Liver (tissue), 8 donors: ENCODE measurements at regions not wholly inside any gene's neighbourhood (a gene's known extent, or its start where the extent isn't known, plus 50 kb on each side); places are given as distances from the start of the nearest gene placed in this dataset.
"Not testable (repeated sequence)": the region's sequence is repeated elsewhere in the genome, so short reads cannot be mapped to it uniquely, and the experiment has no call there.

ENCODE experiments used
- DNase-seq: peaks from one replicate; pipeline ENCODE4 v3.0.0-alpha.2; 2017; ENCODE audit warnings: low spot score
- H3K27ac ChIP-seq, 2 donors: one replicate each; pipeline ENCODE4 v1.7.0; 2013; ENCODE audit warnings: inconsistent platforms in 2 of 2, low read length in 2 of 2, control low read depth in 1 of 2, low read depth in 1 of 2, mild to moderate bottlenecking in 1 of 2
- H3K27me3 ChIP-seq, 4 donors: one replicate each; pipeline versions ENCODE4 v1.6.1 to v1.7.0; 2013; ENCODE audit warnings: low read length in 3 of 4, inconsistent platforms in 1 of 4, mild to moderate bottlenecking in 1 of 4, moderate library complexity in 1 of 4; ENCODE audit not compliant: control insufficient read depth in 4 of 4, insufficient read depth in 4 of 4
- H3K36me3 ChIP-seq, 4 donors: one replicate each; pipeline versions ENCODE4 v1.6.1 to v1.7.0; 2013; ENCODE audit warnings: low read length in 3 of 4, mild to moderate bottlenecking in 3 of 4, low read depth in 1 of 4, moderate library complexity in 1 of 4; ENCODE audit not compliant: control insufficient read depth in 4 of 4, insufficient read depth in 3 of 4
- H3K4me1 ChIP-seq, 4 donors: one replicate each; pipeline versions ENCODE4 v1.6.1 to v1.7.0; 2013; ENCODE audit warnings: low read length in 3 of 4, mild to moderate bottlenecking in 3 of 4, moderate library complexity in 1 of 4; ENCODE audit not compliant: control insufficient read depth in 4 of 4, insufficient read depth in 4 of 4
- H3K4me3 ChIP-seq, 3 donors: one replicate each; pipeline versions ENCODE4 v1.6.1 to v1.7.0; 2013; ENCODE audit warnings: low read length in 3 of 3, control low read depth in 1 of 3, low read depth in 1 of 3, mild to moderate bottlenecking in 1 of 3
- H3K9ac ChIP-seq, 2 donors: one replicate each; pipeline ENCODE4 v1.7.0; 2013; ENCODE audit warnings: low read length in 2 of 2, mild to moderate bottlenecking in 2 of 2, moderate library complexity in 2 of 2, control low read depth in 1 of 2, low read depth in 1 of 2
- H3K9me3 ChIP-seq, 4 donors: one replicate each; pipeline versions ENCODE4 v1.6.1 to v1.7.0; 2013; ENCODE audit warnings: low read length in 3 of 4; ENCODE audit not compliant: control insufficient read depth in 4 of 4
- ATF3 ChIP-seq: IDR thresholded peaks from 2 replicates; pipeline ENCODE4 v1.6.1; 2016; ENCODE audit warnings: antibody characterized with exemption
- CTCF ChIP-seq: fragments of 150-350 bp; IDR thresholded peaks from 2 replicates; pipeline ENCODE4 v1.5.1; 2017; ENCODE audit warnings: improper control_type of control experiment, low read depth, low read length; ENCODE audit not compliant: missing input control
- EGR1 ChIP-seq, 2 donors: IDR thresholded peaks; 2 replicates each; pipeline ENCODE4 v1.6.1; 2016 to 2018; ENCODE audit warnings: antibody characterized with exemption in 2 of 2, low read depth in 2 of 2
- FOXA1 ChIP-seq: IDR thresholded peaks from 2 replicates; pipeline ENCODE4 v1.6.1; 2016; ENCODE audit warnings: antibody characterized with exemption
- FOXA2 ChIP-seq: IDR thresholded peaks from 2 replicates; pipeline ENCODE4 v1.6.1; 2016; ENCODE audit warnings: antibody characterized with exemption
- GABPA ChIP-seq, 2 donors: IDR thresholded peaks in 1 of 2; conservative IDR thresholded peaks in 1 of 2; 2 replicates each; pipeline ENCODE4 v1.6.1; 2016; ENCODE audit warnings: antibody characterized with exemption in 2 of 2, mild to moderate bottlenecking in 1 of 2, moderate library complexity in 1 of 2
- HNF4A ChIP-seq, 2 donors: conservative IDR thresholded peaks; 2 replicates each; pipeline ENCODE4 v1.6.1; 2016; ENCODE audit warnings: antibody characterized with exemption in 2 of 2, mild to moderate bottlenecking in 2 of 2
- HNF4G ChIP-seq: IDR thresholded peaks from 2 replicates; pipeline ENCODE4 v1.6.1; 2016; ENCODE audit warnings: antibody characterized with exemption
- JUND ChIP-seq, 2 donors: IDR thresholded peaks; 2 replicates each; pipeline ENCODE4 v1.6.1; 2016; ENCODE audit warnings: antibody characterized with exemption in 2 of 2
- MAX ChIP-seq: IDR thresholded peaks from 2 replicates; pipeline ENCODE4 v1.6.1; 2016; ENCODE audit warnings: antibody characterized with exemption
- NR2F2 ChIP-seq: IDR thresholded peaks from 2 replicates; pipeline ENCODE4 v1.6.1; 2016; ENCODE audit warnings: antibody characterized with exemption
- RAD21 ChIP-seq, 2 donors: IDR thresholded peaks; 2 replicates each; pipeline ENCODE4 v1.6.1; 2016; ENCODE audit warnings: antibody characterized with exemption in 2 of 2, mild to moderate bottlenecking in 2 of 2
- REST ChIP-seq: IDR thresholded peaks from 2 replicates; pipeline ENCODE4 v1.6.1; 2016; ENCODE audit warnings: antibody characterized with exemption, mild to moderate bottlenecking
- RXRA ChIP-seq, 2 donors: IDR thresholded peaks; 2 replicates each; pipeline ENCODE4 v1.6.1; 2017 to 2018; ENCODE audit warnings: antibody characterized with exemption in 2 of 2, mild to moderate bottlenecking in 1 of 2
- SP1 ChIP-seq: IDR thresholded peaks from 2 replicates; pipeline ENCODE4 v1.6.1; 2018; ENCODE audit warnings: antibody characterized with exemption, mild to moderate bottlenecking
- TAF1 ChIP-seq: conservative IDR thresholded peaks from 2 replicates; pipeline ENCODE4 v1.6.1; 2016; ENCODE audit warnings: antibody characterized with exemption, mild to moderate bottlenecking
- YY1 ChIP-seq: IDR thresholded peaks from 2 replicates; pipeline ENCODE4 v1.6.1; 2016; ENCODE audit warnings: antibody characterized with exemption, mild to moderate bottlenecking
- ZBTB33 ChIP-seq: IDR thresholded peaks from 2 replicates; pipeline ENCODE4 v1.6.1; 2016; ENCODE audit warnings: antibody characterized with exemption
- WGBS: extraction: QIAGEN DNeasy Blood & Tissue Kit; methylation state at CpG from one replicate; pipeline ENCODE4 v1.1.7; 2013; 5-methylcytosine and 5-hydroxymethylcytosine counted together
- donor health status: healthy.
- donor health status: healthy.
- donor health status: healthy.
- donor health status: healthy.
- donor health status: healthy.

- H3K36me3 ChIP-seq, H3K9ac ChIP-seq, H3K27ac ChIP-seq, DNase-seq, H3K4me1 ChIP-seq, H3K27me3 ChIP-seq: not testable (repeated sequence)
- peaks cover 12 to 69% (median 55%) of the 10 kb centered on the region in 4 donors for H3K9me3 ChIP-seq
- peak overlapping the region in 2 of 3 donors; percentile 0 to 28 for H3K4me3 ChIP-seq
- WGBS = 51% methylated on average over 9 of the region's 9 CpGs
These were observed 4805.2 kb upstream of the OR11H1 start for GRCh38 chr22:10722804-10723203.

- DNase-seq, H3K27me3 ChIP-seq, H3K36me3 ChIP-seq, H3K27ac ChIP-seq, H3K4me1 ChIP-seq, H3K9ac ChIP-seq: not testable (repeated sequence)
- peak overlapping the region in 1 of 3 donors; percentile 36 for H3K4me3 ChIP-seq
- 53% methylated on average over 8 of the region's 8 CpGs for WGBS
- H3K9me3 ChIP-seq = peaks cover 16 to 70% (median 57%) of the 10 kb centered on the region in 4 donors
These were observed 4804.0 kb upstream of the OR11H1 start for GRCh38 chr22:10723966-10724365.

GRCh38 chr22:10727393-10727792 is 4800.6 kb upstream of the OR11H1 start:
- 51% methylated on average over 10 of the region's 10 CpGs for WGBS

More at GRCh38 chr22:10727393-10727792, 4800.6 kb upstream of the OR11H1 start:
- Histone ChIP-seq H3K36me3 (no peaks in the 10 kb centered on the region), H3K27ac (no peak overlapping the region), H3K9me3 (peaks cover 16 to 60% (median 50%) of the 10 kb centered on the region in 4 donors), H3K4me1 (no peaks in the 10 kb centered on the region), H3K4me3 (peak overlapping the region in 2 of 3 donors; percentile 2 to 39), H3K27me3 (no peaks in the 10 kb centered on the region), H3K9ac (no peak overlapping the region)
- no peak for TF ChIP-seq NR2F2
- TF ChIP-seq RXRA (IDR thresholded peaks at IDR 0.05) = no peak
- TF ChIP-seq HNF4A (conservative IDR thresholded peaks at IDR 0.05) = no peak
- no peak for TF ChIP-seq CTCF
- TF ChIP-seq EGR1 (IDR thresholded peaks at IDR 0.05; ENCODE audit: low read depth in 2 of 2) = no peak
- no peak for TF ChIP-seq RAD21 (IDR thresholded peaks at IDR 0.05)
- TF ChIP-seq HNF4G = no peak
- no peak for TF ChIP-seq FOXA2
- TF ChIP-seq FOXA1 = no peak
- TF ChIP-seq ZBTB33 = no peak
- TF ChIP-seq TAF1 = no peak
- TF ChIP-seq SP1 = no peak
- TF ChIP-seq REST = no peak
- TF ChIP-seq ATF3 = no peak
- no peak for TF ChIP-seq JUND (IDR thresholded peaks at IDR 0.05)
- TF ChIP-seq GABPA (IDR thresholded peaks at IDR 0.05 in 1 of 2, conservative IDR thresholded peaks at IDR 0.05 in 1 of 2) = no peak
- TF ChIP-seq MAX = no peak
- no peak for TF ChIP-seq YY1
- no peak for DNase-seq
